Endothelial cell of umbilical vein (primary cell): ENCODE measurements at regions not wholly inside any gene's neighbourhood (a gene's known extent, or its start where the extent isn't known, plus 50 kb on each side); places are given as distances from the start of the nearest gene placed in this dataset.

ENCODE experiments used
- BruUV-seq: library from RNA; stranded (reverse); fragments of 400-500 nt; replicated peaks from 2 replicates; lab custom pipeline; 2021; lab: Mats Ljungman, UMichigan
- CTCF ChIA-PET: fragments of 300-600, 350-600 bp; sonication (Branson Sonifier 250); formaldehyde crosslinking; loops from one replicate; lab custom pipeline; 2021; ENCODE audit warnings: antibody characterized with exemption, inconsistent platforms; lab: Charles Lee
- POLR2A ChIA-PET: fragments of 300-600, 350-600 bp; sonication (Branson Sonifier 250); formaldehyde crosslinking; loops from one replicate; lab custom pipeline; 2021; ENCODE audit warnings: antibody characterized with exemption, inconsistent platforms; lab: Charles Lee
- DNase-seq: peaks from one replicate; pipeline ENCODE4 v3.0.0-alpha.2; 2011; ENCODE audit warnings: low read depth, low spot score
- FAIRE-seq: peaks from 2 replicates; lab custom pipeline; 2011; peaks lifted over from hg19 to GRCh38; lab: Jason Lieb, UNC
- H2AFZ ChIP-seq: 2 replicates; pipeline ENCODE4 v1.6.0; 2012; ENCODE audit warnings: low read depth, low read length, control low read depth, inconsistent platforms
- H3K27ac ChIP-seq: 2 replicates; pipeline ENCODE4 v1.5.1; 2011; ENCODE audit warnings: low read depth, mild to moderate bottlenecking, control low read depth, low read length, moderate library complexity; ENCODE audit not compliant: insufficient read depth
- H3K27me3 ChIP-seq, 2 experiments: 2 replicates each; pipeline versions ENCODE4 v1.6.0 to v1.6.1; 2011; ENCODE audit warnings: low read length in 2 of 2, mixed read lengths in 1 of 2; ENCODE audit not compliant: control insufficient read depth in 2 of 2, insufficient read depth in 2 of 2
- H3K36me3 ChIP-seq, 2 experiments: 2 replicates in 1 of 2; 3 replicates in 1 of 2; pipeline ENCODE4 v1.5.1; 2011; ENCODE audit warnings: low read length in 2 of 2, mild to moderate bottlenecking in 1 of 2, moderate library complexity in 1 of 2; ENCODE audit not compliant: control insufficient read depth in 2 of 2, insufficient read depth in 2 of 2; ENCODE audit errors: extremely low read depth in 1 of 2
- H3K4me1 ChIP-seq: 3 replicates; pipeline ENCODE4 v1.5.1; 2011; ENCODE audit warnings: mild to moderate bottlenecking, low read length; ENCODE audit not compliant: control insufficient read depth, insufficient read depth; ENCODE audit errors: extremely low read depth
- H3K4me2 ChIP-seq: 2 replicates; pipeline ENCODE4 v1.6.1; 2011; ENCODE audit warnings: low read length, control low read depth, mixed read lengths; ENCODE audit not compliant: insufficient read depth
- H3K4me3 ChIP-seq, 3 experiments: fragments of 200-600 bp in 1 of 3; sonication (generic), shearing (Covaris generic) in 1 of 3; replicated peaks in 1 of 3; 2 replicates each; pipeline ENCODE4 v1.5.1; 2011 to 2016; ENCODE audit warnings: control low read depth in 3 of 3, low read length in 3 of 3, mild to moderate bottlenecking in 2 of 3, inconsistent platforms in 1 of 3, low read depth in 1 of 3, moderate library complexity in 1 of 3; ENCODE audit not compliant: insufficient read depth in 1 of 3
- H3K79me2 ChIP-seq: 2 replicates; pipeline ENCODE4 v1.6.0; 2012; ENCODE audit warnings: low read length, inconsistent platforms; ENCODE audit not compliant: control insufficient read depth, insufficient read depth
- H3K9ac ChIP-seq: replicated peaks from 2 replicates; pipeline ENCODE3; 2011; ENCODE audit warnings: low read length, control low read depth; ENCODE audit not compliant: insufficient read depth; ENCODE audit errors: extremely low read depth
- H3K9me1 ChIP-seq: replicated peaks from 3 replicates; pipeline ENCODE4 v1.6.0; 2011; ENCODE audit warnings: mild to moderate bottlenecking, low read length; ENCODE audit not compliant: control insufficient read depth, insufficient read depth; ENCODE audit errors: extremely low read depth
- H3K9me3 ChIP-seq: replicated peaks from 2 replicates; pipeline ENCODE4 v1.5.1; 2012; ENCODE audit warnings: low read length, inconsistent platforms; ENCODE audit not compliant: control insufficient read depth, insufficient read depth
- H4K20me1 ChIP-seq: replicated peaks from 2 replicates; pipeline ENCODE3; 2011; ENCODE audit warnings: mild to moderate bottlenecking, low read length; ENCODE audit not compliant: control insufficient read depth, insufficient read depth; ENCODE audit errors: extremely low read depth
- EZH2 ChIP-seq: IDR thresholded peaks from 2 replicates; pipeline ENCODE4 v1.6.1; 2012; ENCODE audit warnings: borderline replicate concordance, low read depth, mild to moderate bottlenecking, moderate library complexity, low read length, inconsistent platforms; ENCODE audit not compliant: severe bottlenecking
- FOS ChIP-seq: IDR thresholded peaks from 2 replicates; pipeline ENCODE4 v1.6.1; 2011; ENCODE audit warnings: mild to moderate bottlenecking, low read length, moderate library complexity, borderline replicate concordance; ENCODE audit not compliant: insufficient read depth
- GATA2 ChIP-seq: IDR thresholded peaks from 2 replicates; pipeline ENCODE4 v1.7.0; 2011; ENCODE audit warnings: low read depth, mild to moderate bottlenecking, moderate library complexity, mixed read lengths, low read length; ENCODE audit not compliant: insufficient read length, insufficient read depth
- JUN ChIP-seq: IDR thresholded peaks from 2 replicates; pipeline ENCODE4 v1.6.1; 2011; ENCODE audit warnings: borderline replicate concordance, low read depth; ENCODE audit not compliant: insufficient read length, insufficient read depth
- MYC ChIP-seq: IDR thresholded peaks from one replicate; pipeline ENCODE4 v1.6.1; 2011; ENCODE audit warnings: mild to moderate bottlenecking, low read depth, low read length
- POLR2A ChIP-seq: IDR thresholded peaks from 2 replicates; pipeline ENCODE4 v1.6.1; 2012; ENCODE audit warnings: low read depth, mild to moderate bottlenecking, control low read depth, low read length
- POLR2AphosphoS5 ChIP-seq: IDR thresholded peaks from 2 replicates; pipeline ENCODE4 v1.6.1; 2012; ENCODE audit warnings: low read depth, mild to moderate bottlenecking, control low read depth, low read length, moderate library complexity; ENCODE audit not compliant: insufficient read depth
- dilution Hi-C: fragments of 300-500 bp; cut with MboI; formaldehyde crosslinking; loops from one replicate; pipeline ENCODE4 v1.15.0; 2019; ENCODE audit warnings: low sequenced_read_pairs; ENCODE audit not compliant: extremely low pct_ligation_motif_present
- intact Hi-C: fragments of 100-400 bp; cut with micrococcal nuclease; formaldehyde crosslinking; loops from one replicate; pipeline ENCODE4 v1.10.0; 2022
- TF ChIP-seq, protein P1 (sequence below): IDR thresholded peaks from 2 replicates; pipeline ENCODE4 v1.6.1; 2011; ENCODE audit not compliant: insufficient read depth, insufficient read length
- TF ChIP-seq, protein P2 (sequence below), 2 donors: IDR thresholded peaks; 1 replicate in 1 of 2; 2 replicates in 1 of 2; pipeline ENCODE4 v1.5.1; 2011; ENCODE audit warnings: low read length in 2 of 2, mild to moderate bottlenecking in 2 of 2, moderate library complexity in 2 of 2, control low read depth in 1 of 2, inconsistent platforms in 1 of 2, low read depth in 1 of 2; ENCODE audit not compliant: insufficient read depth in 1 of 2; ENCODE audit errors: extremely low read depth in 1 of 2

DNA sequence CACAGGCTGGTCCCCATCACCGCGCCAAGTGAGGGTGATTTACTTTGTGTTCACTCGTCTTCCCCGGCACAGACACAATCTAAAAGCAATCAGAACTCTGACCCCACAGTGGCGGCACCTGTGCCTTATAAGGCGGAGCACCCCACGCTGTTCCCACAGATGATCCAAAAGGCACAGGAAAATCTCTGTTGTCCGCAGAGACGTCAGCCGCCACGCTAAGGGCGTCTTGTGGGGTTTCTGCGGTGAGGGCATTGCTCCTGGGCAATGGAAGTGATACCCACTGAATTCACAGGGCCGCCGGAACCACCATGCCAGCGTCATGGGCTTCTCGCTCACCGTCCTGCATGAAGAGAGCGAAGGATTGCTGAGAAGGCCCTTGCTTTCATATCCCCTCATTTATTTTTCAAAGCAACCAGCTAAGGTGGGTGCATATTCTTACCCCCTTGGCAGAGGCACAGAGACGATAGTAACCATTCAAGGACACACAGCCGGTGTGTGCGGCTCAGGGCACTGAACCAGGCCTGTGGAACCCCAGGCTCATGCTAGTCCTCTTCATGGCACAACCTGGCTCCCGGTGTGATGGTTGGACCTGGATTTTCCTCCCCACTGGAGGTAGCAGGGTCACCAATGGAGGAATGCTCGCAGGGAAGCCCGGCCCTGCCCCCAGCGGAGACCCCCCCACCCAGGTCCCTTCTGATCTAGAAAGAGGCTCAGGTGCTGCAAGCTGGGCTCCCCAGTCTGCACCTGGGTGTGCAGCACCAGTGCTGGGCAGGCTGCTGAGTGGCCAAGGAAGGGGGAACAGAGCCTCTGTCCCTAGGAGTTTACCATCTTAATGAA lies 279.0 kb downstream of the TCERG1L start:
- CTCF ChIA-PET: no interaction called here

More for the DNA sequence above, 279.0 kb downstream of the TCERG1L start:
- Histone ChIP-seq H3K36me3 (no peaks in the 10 kb centered on the region), H3K4me1 (no peaks in the 10 kb centered on the region), H3K4me2 (no peak overlapping the region), H4K20me1 (no peaks in the 10 kb centered on the region), H3K9me1 (no peaks in the 10 kb centered on the region), H3K27me3 (no peaks in the 10 kb centered on the region), H3K9me3 (peaks cover 2% of the 10 kb centered on the region), H3K27ac (no peak overlapping the region), H3K9ac (no peak overlapping the region), H2AFZ (no peak overlapping the region), H3K4me3 (no peak overlapping the region), H3K79me2 (no peaks in the 10 kb centered on the region)
- intact Hi-C loops (no loop called here), dilution Hi-C loops (no loop called here)
- DNase-seq (no peak), FAIRE-seq (no peak)
- TF ChIP-seq, protein P1, sequence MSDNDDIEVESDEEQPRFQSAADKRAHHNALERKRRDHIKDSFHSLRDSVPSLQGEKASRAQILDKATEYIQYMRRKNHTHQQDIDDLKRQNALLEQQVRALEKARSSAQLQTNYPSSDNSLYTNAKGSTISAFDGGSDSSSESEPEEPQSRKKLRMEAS: no peak
- TF ChIP-seq POLR2A (no peak), JUN (no peak), MYC (no peak), GATA2 (no peak), POLR2AphosphoS5 (no peak), EZH2 (no peak), FOS (no peak)
- TF ChIP-seq, protein P2, sequence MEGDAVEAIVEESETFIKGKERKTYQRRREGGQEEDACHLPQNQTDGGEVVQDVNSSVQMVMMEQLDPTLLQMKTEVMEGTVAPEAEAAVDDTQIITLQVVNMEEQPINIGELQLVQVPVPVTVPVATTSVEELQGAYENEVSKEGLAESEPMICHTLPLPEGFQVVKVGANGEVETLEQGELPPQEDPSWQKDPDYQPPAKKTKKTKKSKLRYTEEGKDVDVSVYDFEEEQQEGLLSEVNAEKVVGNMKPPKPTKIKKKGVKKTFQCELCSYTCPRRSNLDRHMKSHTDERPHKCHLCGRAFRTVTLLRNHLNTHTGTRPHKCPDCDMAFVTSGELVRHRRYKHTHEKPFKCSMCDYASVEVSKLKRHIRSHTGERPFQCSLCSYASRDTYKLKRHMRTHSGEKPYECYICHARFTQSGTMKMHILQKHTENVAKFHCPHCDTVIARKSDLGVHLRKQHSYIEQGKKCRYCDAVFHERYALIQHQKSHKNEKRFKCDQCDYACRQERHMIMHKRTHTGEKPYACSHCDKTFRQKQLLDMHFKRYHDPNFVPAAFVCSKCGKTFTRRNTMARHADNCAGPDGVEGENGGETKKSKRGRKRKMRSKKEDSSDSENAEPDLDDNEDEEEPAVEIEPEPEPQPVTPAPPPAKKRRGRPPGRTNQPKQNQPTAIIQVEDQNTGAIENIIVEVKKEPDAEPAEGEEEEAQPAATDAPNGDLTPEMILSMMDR (IDR thresholded peaks at IDR 0.05; ENCODE audit: extremely low read depth in 1 of 2, insufficient read depth in 1 of 2, low read depth in 1 of 2, low read length in 2 of 2): no peak
- POLR2A ChIA-PET: no interaction called here
- BruUV-seq: no TSS peak
